SJCRH30 (cell line): ENCODE measurements at regions not wholly inside any gene's neighbourhood (a gene's known extent, or its start where the extent isn't known, plus 50 kb on each side); places are given as distances from the start of the nearest gene placed in this dataset.

ENCODE experiments used
- DNase-seq, 2 experiments: peaks; one replicate each; pipeline ENCODE4 v3.0.0-alpha.2; 2015 to 2020
- H3K27ac ChIP-seq: fragments of 250-450 bp; sonication (Bioruptor Pico); 2 replicates; pipeline ENCODE4 v1.5.1; 2020; ENCODE audit warnings: mild to moderate bottlenecking, moderate library complexity
- H3K27me3 ChIP-seq: fragments of 250-450 bp; sonication (Bioruptor Pico); 2 replicates; pipeline ENCODE4 v1.5.1; 2020; ENCODE audit warnings: mild to moderate bottlenecking, moderate library complexity
- H3K36me3 ChIP-seq: fragments of 250-450 bp; sonication (Bioruptor Pico); 2 replicates; pipeline ENCODE4 v1.5.1; 2020; ENCODE audit warnings: mild to moderate bottlenecking, moderate library complexity
- H3K4me1 ChIP-seq: fragments of 250-450 bp; sonication (Bioruptor Pico); 2 replicates; pipeline ENCODE4 v1.5.1; 2020; ENCODE audit warnings: mild to moderate bottlenecking, moderate library complexity
- H3K4me3 ChIP-seq: fragments of 250-450 bp; sonication (Bioruptor Pico); 2 replicates; pipeline ENCODE4 v1.5.1; 2020; ENCODE audit warnings: mild to moderate bottlenecking, moderate library complexity
- H3K9me3 ChIP-seq: fragments of 250-450 bp; sonication (Bioruptor Pico); replicated peaks from 2 replicates; pipeline ENCODE4 v1.5.1; 2020; ENCODE audit warnings: mild to moderate bottlenecking, moderate library complexity

GRCh38 chr11:104625246-104625645 lies 273.0 kb downstream of the CASP12 start:
- Histone ChIP-seq H3K27ac (no peak overlapping the region), H3K4me1 (no peaks in the 10 kb centered on the region), H3K4me3 (no peak overlapping the region), H3K9me3 (no peaks in the 10 kb centered on the region), H3K27me3 (no peaks in the 10 kb centered on the region), H3K36me3 (no peaks in the 10 kb centered on the region)
- no peak for DNase-seq

- DNase-seq: no peak
- no peak overlapping the region for H3K4me3 ChIP-seq
- no peak overlapping the region for H3K27ac ChIP-seq
Measured at GRCh38 chr11:104624021-104624420, 274.2 kb downstream of the CASP12 start.

DNA sequence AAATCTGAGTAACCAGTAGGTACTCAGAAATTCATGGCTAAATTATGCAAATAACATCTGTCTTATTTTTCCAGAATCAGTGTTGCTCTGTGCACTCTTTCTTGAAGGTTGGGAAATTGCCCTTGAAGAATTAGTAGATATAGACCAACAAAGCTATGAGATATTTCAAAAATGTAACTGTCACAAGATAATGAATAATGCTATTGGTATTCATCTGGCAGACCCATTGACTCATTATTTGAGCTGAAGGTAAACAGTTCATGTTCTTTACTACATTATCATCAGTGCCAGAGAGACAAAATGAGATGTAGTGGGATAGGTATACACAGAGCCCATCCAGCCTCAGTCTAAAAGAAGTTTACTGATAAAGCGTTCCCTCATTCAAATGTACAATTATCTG lies 274.7 kb downstream of the CASP12 start:
- Histone ChIP-seq H3K27me3 (no peaks in the 10 kb centered on the region), H3K9me3 (no peaks in the 10 kb centered on the region), H3K36me3 (no peaks in the 10 kb centered on the region), H3K4me1 (no peaks in the 10 kb centered on the region), H3K4me3 (no peak overlapping the region), H3K27ac (no peak overlapping the region)
- DNase-seq: no peak

More at GRCh38 chr11:104624021-104624420, 274.2 kb downstream of the CASP12 start:
- Histone ChIP-seq H3K9me3 (no peaks in the 10 kb centered on the region), H3K27me3 (no peaks in the 10 kb centered on the region), H3K4me1 (no peaks in the 10 kb centered on the region), H3K36me3 (no peaks in the 10 kb centered on the region)

GRCh38 chr11:104620991-104621390 lies 277.3 kb downstream of the CASP12 start:
- no peak overlapping the region for H3K27ac ChIP-seq
- no peak overlapping the region for H3K4me3 ChIP-seq
- no peaks in the 10 kb centered on the region for H3K4me1 ChIP-seq
- no peaks in the 10 kb centered on the region for H3K9me3 ChIP-seq
- H3K36me3 ChIP-seq: no peaks in the 10 kb centered on the region
- DNase-seq: no peak
- H3K27me3 ChIP-seq: no peaks in the 10 kb centered on the region

DNA sequence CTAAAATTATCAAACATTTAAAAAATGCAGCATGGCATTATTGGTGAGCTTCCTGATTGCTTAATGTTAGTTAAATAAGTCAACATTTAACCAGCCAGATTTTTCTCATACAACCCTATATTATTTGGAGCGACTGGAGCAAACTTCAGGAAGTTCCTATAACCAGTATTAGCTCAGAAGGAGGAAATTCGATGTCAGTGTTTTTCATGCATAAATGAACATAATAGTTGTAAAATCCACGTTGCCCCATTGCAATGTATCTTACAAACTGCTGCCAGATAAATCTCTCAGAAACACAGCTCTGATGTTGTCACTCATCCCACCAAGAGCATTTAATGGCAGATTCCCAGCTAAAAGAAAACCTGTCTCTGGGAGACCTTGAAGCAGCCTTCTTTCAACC lies 278.5 kb downstream of the CASP12 start:
- no peak for DNase-seq
- no peaks in the 10 kb centered on the region for H3K9me3 ChIP-seq
- H3K27me3 ChIP-seq: no peaks in the 10 kb centered on the region
- no peaks in the 10 kb centered on the region for H3K4me1 ChIP-seq
- H3K27ac ChIP-seq: no peak overlapping the region
- no peak overlapping the region for H3K4me3 ChIP-seq
- H3K36me3 ChIP-seq: no peaks in the 10 kb centered on the region

DNA sequence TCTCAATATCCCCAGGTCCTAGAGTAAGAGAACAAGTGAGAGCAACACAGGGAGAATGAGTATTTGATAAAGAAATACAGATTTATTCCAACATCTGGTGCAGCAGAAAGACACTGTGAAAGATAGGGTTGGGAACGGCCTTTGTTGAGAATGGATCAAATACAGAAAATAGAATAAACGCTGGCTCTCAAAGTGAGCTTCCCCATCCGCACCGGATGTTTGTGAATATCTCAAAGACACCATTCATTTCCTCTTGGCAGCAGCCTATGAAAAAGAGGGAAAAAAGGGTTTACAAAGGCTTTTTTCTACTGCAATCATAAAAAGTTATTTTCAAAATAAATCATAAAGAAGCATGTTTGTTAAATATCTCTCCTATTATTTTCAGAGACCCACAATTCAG lies 279.3 kb downstream of the CASP12 start:
- Histone ChIP-seq H3K4me1 (no peaks in the 10 kb centered on the region), H3K27ac (no peak overlapping the region), H3K4me3 (no peak overlapping the region), H3K36me3 (no peaks in the 10 kb centered on the region), H3K9me3 (no peaks in the 10 kb centered on the region), H3K27me3 (no peaks in the 10 kb centered on the region)
- no peak for DNase-seq

GRCh38 chr11:104614961-104615360 lies 283.3 kb downstream of the CASP12 start:
- no peak overlapping the region for H3K27ac ChIP-seq
- no peaks in the 10 kb centered on the region for H3K27me3 ChIP-seq
- H3K4me3 ChIP-seq: no peak overlapping the region
- no peaks in the 10 kb centered on the region for H3K9me3 ChIP-seq
- DNase-seq: no peak
- H3K4me1 ChIP-seq: no peaks in the 10 kb centered on the region
- H3K36me3 ChIP-seq: no peaks in the 10 kb centered on the region

GRCh38 chr11:104614117-104614680 lies 284.1 kb downstream of the CASP12 start:
- no peak for DNase-seq
- Histone ChIP-seq H3K9me3 (no peaks in the 10 kb centered on the region), H3K27ac (no peak overlapping the region), H3K4me3 (no peak overlapping the region), H3K4me1 (no peaks in the 10 kb centered on the region), H3K36me3 (no peaks in the 10 kb centered on the region), H3K27me3 (no peaks in the 10 kb centered on the region)

DNA sequence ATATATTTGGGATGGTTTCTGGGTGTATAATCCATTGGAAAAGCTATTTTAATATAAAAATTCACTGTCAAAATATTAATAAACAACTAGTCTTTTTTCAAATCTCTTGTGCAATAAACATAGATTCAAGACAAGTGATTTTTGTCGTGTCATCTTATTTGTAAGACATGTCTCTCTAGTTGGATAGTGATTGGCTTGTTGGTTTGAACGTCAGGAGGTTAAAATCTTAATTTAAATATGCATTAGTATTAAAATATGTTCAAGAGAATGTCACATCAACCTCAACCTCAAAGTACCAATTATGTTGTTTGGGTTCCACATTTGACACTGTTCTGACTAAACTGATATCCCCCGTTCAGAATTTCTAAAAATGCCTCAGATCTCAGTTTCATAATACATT lies 287.6 kb downstream of the CASP12 start:
- H3K9me3 ChIP-seq: no peaks in the 10 kb centered on the region
- no peaks in the 10 kb centered on the region for H3K4me1 ChIP-seq
- H3K27ac ChIP-seq: no peak overlapping the region
- no peak for DNase-seq
- no peaks in the 10 kb centered on the region for H3K36me3 ChIP-seq
- H3K4me3 ChIP-seq: no peak overlapping the region
- H3K27me3 ChIP-seq: no peaks in the 10 kb centered on the region

DNA sequence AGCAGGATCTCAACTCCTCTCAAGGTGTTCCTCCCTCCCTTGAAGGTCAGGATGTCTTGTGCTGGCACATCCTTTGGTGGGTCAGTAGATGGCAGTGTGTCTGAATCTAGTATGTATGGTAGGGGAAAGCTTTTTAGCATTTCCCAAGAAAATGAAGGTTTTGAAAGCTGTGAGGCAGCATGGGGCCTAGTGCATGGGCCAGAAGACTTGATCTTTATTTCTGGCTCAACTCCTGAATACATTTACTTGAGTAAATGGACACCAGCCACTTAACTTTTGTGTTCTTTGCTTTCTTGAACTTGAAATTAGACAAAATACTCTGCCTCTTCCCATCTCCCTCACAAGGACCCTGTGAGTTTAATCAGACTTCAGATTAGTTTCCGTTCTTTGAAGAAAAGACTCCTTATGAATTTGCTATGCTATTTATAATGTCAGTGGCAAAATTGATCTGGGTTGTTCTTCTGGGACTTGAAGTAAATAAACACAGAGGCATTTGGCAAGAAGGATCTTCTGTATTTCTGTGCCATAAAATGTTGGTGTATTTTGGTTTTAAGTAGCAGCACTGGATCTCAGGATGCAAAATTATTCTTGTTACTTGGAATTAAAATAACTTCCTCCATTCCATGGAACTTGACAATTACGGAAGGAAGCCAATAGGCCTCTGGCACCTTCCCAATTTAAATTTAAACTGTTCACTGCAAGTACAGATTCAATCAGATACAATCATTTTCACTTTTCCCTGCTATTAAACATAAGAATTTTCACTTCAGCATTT lies 288.8 kb downstream of the CASP12 start:
- H3K27ac ChIP-seq: no peak overlapping the region
- DNase-seq: peak in 1 of 2 experiments; percentile 31
- no peak overlapping the region for H3K4me3 ChIP-seq
- no peaks in the 10 kb centered on the region for H3K36me3 ChIP-seq
- no peaks in the 10 kb centered on the region for H3K9me3 ChIP-seq
- no peaks in the 10 kb centered on the region for H3K4me1 ChIP-seq
- no peaks in the 10 kb centered on the region for H3K27me3 ChIP-seq

GRCh38 chr11:104602643-104603042 lies 295.6 kb downstream of the CASP12 start:
- Histone ChIP-seq H3K27ac (no peak overlapping the region), H3K4me1 (no peaks in the 10 kb centered on the region), H3K4me3 (no peak overlapping the region), H3K9me3 (no peaks in the 10 kb centered on the region), H3K36me3 (no peaks in the 10 kb centered on the region), H3K27me3 (no peaks in the 10 kb centered on the region)
- DNase-seq: peak; percentile 2 to 6

GRCh38 chr11:104594228-104594958 lies 303.9 kb downstream of the CASP12 start:
- Histone ChIP-seq H3K27me3 (no peaks in the 10 kb centered on the region), H3K36me3 (no peaks in the 10 kb centered on the region), H3K9me3 (no peaks in the 10 kb centered on the region), H3K4me1 (no peaks in the 10 kb centered on the region), H3K27ac (no peak overlapping the region), H3K4me3 (no peak overlapping the region)
- no peak for DNase-seq

GRCh38 chr11:104588970-104589369 lies 309.3 kb downstream of the CASP12 start:
- Histone ChIP-seq H3K27ac (no peak overlapping the region), H3K27me3 (no peaks in the 10 kb centered on the region), H3K9me3 (no peaks in the 10 kb centered on the region), H3K4me3 (no peak overlapping the region), H3K36me3 (no peaks in the 10 kb centered on the region), H3K4me1 (no peaks in the 10 kb centered on the region)
- DNase-seq: no peak

- Histone ChIP-seq H3K9me3 (no peaks in the 10 kb centered on the region), H3K27me3 (no peaks in the 10 kb centered on the region), H3K36me3 (no peaks in the 10 kb centered on the region), H3K4me1 (no peaks in the 10 kb centered on the region), H3K4me3 (no peak overlapping the region), H3K27ac (no peak overlapping the region)
- no peak for DNase-seq
Measured at GRCh38 chr11:104588446-104588845, 309.8 kb downstream of the CASP12 start.

DNA sequence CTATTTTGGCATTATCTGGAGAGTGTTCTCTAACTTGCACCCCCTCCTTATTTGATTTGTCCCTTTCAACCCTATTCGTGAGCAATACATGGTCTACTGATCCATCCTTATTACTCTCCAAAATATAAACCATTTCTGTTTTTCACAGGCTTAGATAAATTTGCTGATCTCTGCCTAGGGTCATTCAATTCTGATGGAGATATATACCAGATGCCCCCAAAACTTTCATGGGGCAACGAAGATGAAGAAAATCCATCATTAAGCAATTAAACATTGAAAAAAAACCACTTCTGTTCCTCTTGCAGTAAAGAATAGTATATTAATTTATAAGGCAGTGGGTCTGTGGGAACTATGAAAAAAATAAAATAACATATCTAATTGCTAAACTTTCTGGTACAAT lies 313.4 kb downstream of the CASP12 start:
- Histone ChIP-seq H3K4me1 (no peaks in the 10 kb centered on the region), H3K4me3 (no peak overlapping the region), H3K27me3 (no peaks in the 10 kb centered on the region), H3K36me3 (no peaks in the 10 kb centered on the region), H3K27ac (no peak overlapping the region), H3K9me3 (no peaks in the 10 kb centered on the region)
- DNase-seq: no peak
